HEK293T (cell line): ENCODE measurements at regions not wholly inside any gene's neighbourhood (a gene's known extent, or its start where the extent isn't known, plus 50 kb on each side); places are given as distances from the start of the nearest gene placed in this dataset.

Experiments
- BHLHE40 ChIP-seq: fragments of 450-650 bp; IDR thresholded peaks from 2 replicates; pipeline ENCODE4 v1.6.1; 2016; ENCODE audit warnings: mild to moderate bottlenecking, moderate library complexity, borderline replicate concordance
- CTBP1 ChIP-seq: fragments of 450-650 bp; IDR thresholded peaks from 2 replicates; pipeline ENCODE4 v1.6.1; 2016; ENCODE audit warnings: borderline replicate concordance
- ELF4 ChIP-seq: fragments of 450-650 bp; IDR thresholded peaks from 2 replicates; pipeline ENCODE4 v1.6.1; 2017; ENCODE audit warnings: antibody characterized with exemption
- FOXA1 ChIP-seq: fragments of 450-650 bp; IDR thresholded peaks from 2 replicates; pipeline ENCODE4 v1.6.1; 2016; ENCODE audit warnings: mild to moderate bottlenecking
- FOXM1 ChIP-seq: fragments of 450-650 bp; IDR thresholded peaks from 2 replicates; pipeline ENCODE4 v1.6.1; 2017; ENCODE audit warnings: mild to moderate bottlenecking, borderline replicate concordance
- SUZ12 ChIP-seq: fragments of 450-650 bp; IDR thresholded peaks from 2 replicates; pipeline ENCODE4 v1.6.1; 2016; ENCODE audit warnings: mild to moderate bottlenecking
- TARDBP ChIP-seq: fragments of 450-650 bp; IDR thresholded peaks from 2 replicates; pipeline ENCODE4 v1.6.1; 2016
- ZNF384 ChIP-seq: fragments of 450-650 bp; IDR thresholded peaks from 2 replicates; pipeline ENCODE4 v1.6.1; 2016
- TF ChIP-seq, protein P1 (sequence below): fragments of 450-650 bp; IDR thresholded peaks from 2 replicates; pipeline ENCODE4 v1.6.1; 2016

DNA sequence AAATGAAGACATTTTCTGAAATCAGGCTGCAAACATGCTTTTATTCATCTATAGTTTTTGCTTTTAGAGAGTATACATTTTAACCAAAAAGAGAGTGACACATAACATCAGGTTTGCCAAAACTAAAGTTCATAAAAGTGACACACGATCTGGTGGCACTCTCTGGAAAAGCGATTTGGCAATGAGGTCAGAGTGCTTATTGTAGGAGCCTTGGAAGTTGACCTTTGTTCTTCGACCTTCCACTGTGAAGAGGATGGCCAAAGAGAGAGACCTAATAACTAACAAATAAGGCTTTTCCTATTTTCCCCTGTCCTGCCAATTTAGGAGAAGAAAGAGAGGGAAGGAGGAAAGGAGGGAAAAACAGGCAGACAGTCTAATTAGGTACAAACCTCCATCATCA lies 230.1 kb downstream of the SIM1 start:
- TF ChIP-seq SUZ12 = no peak
- TF ChIP-seq CTBP1 = no peak
- TF ChIP-seq, protein P1, sequence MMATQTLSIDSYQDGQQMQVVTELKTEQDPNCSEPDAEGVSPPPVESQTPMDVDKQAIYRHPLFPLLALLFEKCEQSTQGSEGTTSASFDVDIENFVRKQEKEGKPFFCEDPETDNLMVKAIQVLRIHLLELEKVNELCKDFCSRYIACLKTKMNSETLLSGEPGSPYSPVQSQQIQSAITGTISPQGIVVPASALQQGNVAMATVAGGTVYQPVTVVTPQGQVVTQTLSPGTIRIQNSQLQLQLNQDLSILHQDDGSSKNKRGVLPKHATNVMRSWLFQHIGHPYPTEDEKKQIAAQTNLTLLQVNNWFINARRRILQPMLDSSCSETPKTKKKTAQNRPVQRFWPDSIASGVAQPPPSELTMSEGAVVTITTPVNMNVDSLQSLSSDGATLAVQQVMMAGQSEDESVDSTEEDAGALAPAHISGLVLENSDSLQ = no peak
- no peak for TF ChIP-seq TARDBP
- TF ChIP-seq FOXM1 = no peak
- TF ChIP-seq ZNF384 = no peak
- TF ChIP-seq BHLHE40 = no peak
- no peak for TF ChIP-seq FOXA1
- no peak for TF ChIP-seq ELF4
